Peyer's patch (tissue), 4 donors: ENCODE measurements at regions not wholly inside any gene's neighbourhood (a gene's known extent, or its start where the extent isn't known, plus 50 kb on each side); places are given as distances from the start of the nearest gene placed in this dataset.

ENCODE experiments used
- POLR2A ChIP-seq, 2 donors: fragments of 450-650 bp; IDR thresholded peaks; one replicate each; pipeline ENCODE4 v1.5.1; 2017; ENCODE audit warnings: antibody characterized with exemption in 2 of 2, mild to moderate bottlenecking in 2 of 2, moderate library complexity in 2 of 2
- TF ChIP-seq, protein P1 (sequence below), 6 experiments: fragments of 450-650 bp in 4 of 6; fragments of 200-600 bp in 2 of 6; sonication (generic) in 1 of 6; IDR thresholded peaks; one replicate each; pipeline ENCODE4 v1.5.1; 2017 to 2019; ENCODE audit warnings: antibody characterized with exemption in 6 of 6, mild to moderate bottlenecking in 3 of 6, moderate library complexity in 1 of 6

DNA sequence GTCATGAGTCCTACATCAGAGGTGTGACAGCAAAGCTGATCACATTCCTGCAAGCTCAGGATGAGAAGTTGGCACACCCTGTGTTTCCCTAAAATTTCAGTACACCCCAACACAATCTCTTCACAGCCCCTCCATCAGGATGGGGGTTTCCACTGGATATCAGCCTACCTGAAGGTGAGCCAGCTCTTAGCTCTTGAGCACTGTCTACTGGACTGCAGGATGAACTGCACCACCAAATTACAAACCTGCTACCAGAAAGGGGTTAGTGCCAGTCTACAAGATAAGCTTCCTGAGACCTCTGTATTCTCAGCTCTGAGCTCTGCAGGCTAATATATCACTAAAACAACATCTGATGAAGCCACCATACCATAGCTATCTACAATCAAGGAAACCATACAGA lies 1616.2 kb upstream of the SPRY2 start:
- TF ChIP-seq, protein P1, sequence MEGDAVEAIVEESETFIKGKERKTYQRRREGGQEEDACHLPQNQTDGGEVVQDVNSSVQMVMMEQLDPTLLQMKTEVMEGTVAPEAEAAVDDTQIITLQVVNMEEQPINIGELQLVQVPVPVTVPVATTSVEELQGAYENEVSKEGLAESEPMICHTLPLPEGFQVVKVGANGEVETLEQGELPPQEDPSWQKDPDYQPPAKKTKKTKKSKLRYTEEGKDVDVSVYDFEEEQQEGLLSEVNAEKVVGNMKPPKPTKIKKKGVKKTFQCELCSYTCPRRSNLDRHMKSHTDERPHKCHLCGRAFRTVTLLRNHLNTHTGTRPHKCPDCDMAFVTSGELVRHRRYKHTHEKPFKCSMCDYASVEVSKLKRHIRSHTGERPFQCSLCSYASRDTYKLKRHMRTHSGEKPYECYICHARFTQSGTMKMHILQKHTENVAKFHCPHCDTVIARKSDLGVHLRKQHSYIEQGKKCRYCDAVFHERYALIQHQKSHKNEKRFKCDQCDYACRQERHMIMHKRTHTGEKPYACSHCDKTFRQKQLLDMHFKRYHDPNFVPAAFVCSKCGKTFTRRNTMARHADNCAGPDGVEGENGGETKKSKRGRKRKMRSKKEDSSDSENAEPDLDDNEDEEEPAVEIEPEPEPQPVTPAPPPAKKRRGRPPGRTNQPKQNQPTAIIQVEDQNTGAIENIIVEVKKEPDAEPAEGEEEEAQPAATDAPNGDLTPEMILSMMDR (IDR thresholded peaks at IDR 0.05), result no peak
- no peak for TF ChIP-seq POLR2A (IDR thresholded peaks at IDR 0.05)
